ENCODE measurements at regions not wholly inside any gene's neighbourhood (a gene's known extent, or its start where the extent isn't known, plus 50 kb on each side); places are given as distances from the start of the nearest gene placed in this dataset.

GRCh38 chr9:126151686-126152134 lies 174.9 kb upstream of the MVB12B start:
- TF ChIP-seq CTCF (IDR thresholded peaks at IDR 0.05) (no peak), POLR2AphosphoS5 (IDR thresholded peaks at IDR 0.05) (no peak), POLR2A (IDR thresholded peaks at IDR 0.05) (no peak)
